Skeletal muscle cell (primary cell): ENCODE measurements at regions not wholly inside any gene's neighbourhood (a gene's known extent, or its start where the extent isn't known, plus 50 kb on each side); places are given as distances from the start of the nearest gene placed in this dataset.

ENCODE experiments used
- DNase-seq: peaks from one replicate; pipeline ENCODE4 v3.0.0-alpha.2; 2010; ENCODE audit warnings: low read depth
- H3K4me3 ChIP-seq: 2 replicates; pipeline ENCODE4 v1.5.1; 2011; ENCODE audit warnings: low read depth, mild to moderate bottlenecking, control low read depth, low read length, moderate library complexity

DNA sequence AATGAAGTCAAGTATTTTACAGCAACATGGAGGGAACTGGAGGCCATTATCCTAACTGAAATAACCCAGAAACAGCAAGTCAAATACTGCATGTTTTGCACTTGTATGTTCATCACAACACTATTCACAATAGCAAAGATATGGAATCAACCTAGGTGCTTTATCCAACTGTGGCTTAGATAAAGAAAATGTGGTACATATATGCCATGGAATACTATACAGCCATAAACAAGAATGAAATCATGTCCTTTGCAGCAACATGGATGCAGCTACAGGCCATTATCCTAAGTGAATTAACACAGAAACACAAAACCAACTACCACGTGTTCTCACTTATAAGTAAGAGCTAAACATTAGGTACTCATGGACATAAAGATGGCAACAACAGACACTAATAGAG lies 91.5 kb upstream of the E2F3 start:
- DNase-seq, result no peak
- no peak overlapping the region for H3K4me3 ChIP-seq

DNA sequence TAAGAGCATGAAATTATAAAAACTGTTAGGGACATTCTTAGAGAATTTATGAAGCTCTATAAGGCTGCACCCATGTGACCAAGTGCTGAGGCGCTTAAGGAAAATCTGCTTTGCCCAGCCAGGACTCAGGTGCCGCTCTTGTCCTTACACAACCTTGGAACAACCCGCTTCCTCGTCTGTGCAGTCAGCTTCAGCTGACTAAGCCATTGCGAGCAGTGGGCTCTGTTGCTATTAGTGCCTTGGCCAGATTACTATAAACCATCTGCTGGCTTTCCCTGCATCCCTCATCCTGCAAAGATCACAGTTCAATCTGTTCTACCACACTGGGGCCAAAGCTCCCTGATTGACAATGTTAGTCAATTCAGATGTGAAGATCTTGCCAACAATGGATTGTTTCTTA lies 89.1 kb upstream of the E2F3 start:
- no peak for DNase-seq
- no peak overlapping the region for H3K4me3 ChIP-seq

DNA sequence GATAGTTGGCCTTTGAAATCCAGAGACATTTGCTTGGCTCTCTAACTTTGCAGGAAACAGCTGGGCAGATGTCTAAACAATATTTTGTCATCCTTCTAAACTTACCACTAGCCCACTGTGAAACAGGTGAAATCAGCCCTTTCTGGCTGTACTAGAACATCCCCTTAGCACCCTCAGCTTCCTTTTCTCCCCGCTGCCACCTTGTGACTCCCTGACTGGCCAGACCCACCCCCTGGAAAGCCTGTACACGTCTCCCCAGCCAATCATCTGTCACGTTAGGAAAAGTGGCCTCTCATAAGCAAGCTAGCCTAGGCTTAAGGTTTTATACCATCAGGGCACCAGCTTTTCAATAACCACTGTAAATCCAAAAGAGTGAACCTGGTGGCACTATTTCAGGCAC lies 88.6 kb upstream of the E2F3 start:
- DNase-seq, result no peak
- H3K4me3 ChIP-seq, result no peak overlapping the region

- H3K4me3 ChIP-seq, result no peak overlapping the region
- DNase-seq, result no peak
These were observed 87.6 kb upstream of the E2F3 start for GRCh38 chr6:20313960-20314530.

DNA sequence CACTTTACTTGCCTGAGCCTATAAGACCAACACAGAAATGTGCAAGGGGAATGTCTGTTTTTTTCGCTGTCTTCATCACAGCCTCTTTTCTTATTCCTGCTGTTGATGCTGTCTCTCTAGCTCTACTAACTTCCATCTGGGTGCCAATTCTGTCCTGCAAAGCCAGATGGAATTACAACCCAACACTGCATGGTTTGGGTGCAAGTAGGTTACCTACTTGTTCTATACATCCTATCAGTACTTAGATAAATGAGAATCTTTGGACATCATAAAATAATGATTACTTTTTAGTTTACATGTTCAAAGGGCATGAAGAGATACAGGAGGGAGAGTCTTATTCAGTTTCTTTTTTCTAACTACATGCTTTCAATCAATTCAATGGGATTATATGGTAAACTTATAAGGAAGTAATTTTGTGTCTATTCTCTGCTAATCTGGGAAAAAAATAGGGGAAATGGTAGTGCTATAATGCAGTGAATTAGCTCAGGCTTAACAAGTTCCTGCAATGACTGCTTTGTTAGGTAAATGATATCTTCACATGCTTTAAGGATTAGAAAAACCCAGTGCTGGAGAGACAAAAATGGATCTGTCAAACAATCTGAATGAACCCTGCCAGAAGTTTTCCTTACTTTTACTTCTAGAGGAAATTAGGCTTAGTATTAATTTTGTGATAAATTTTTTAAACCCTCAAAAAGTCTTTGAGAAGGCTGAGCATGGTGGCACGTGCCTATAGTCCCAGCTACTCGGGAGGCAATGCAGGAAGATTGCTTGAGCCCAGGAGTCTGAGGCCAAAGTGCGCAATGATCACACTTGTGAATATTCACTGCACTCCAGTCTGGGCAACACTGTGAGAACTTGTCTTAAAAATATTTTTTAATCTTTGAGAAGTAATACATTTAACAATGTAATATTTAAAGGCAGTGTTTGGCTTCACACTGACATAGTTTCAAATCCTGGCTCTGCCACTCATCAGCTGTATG lies 86.5 kb upstream of the E2F3 start:
- no peak overlapping the region for H3K4me3 ChIP-seq
- DNase-seq, result no peak

DNA sequence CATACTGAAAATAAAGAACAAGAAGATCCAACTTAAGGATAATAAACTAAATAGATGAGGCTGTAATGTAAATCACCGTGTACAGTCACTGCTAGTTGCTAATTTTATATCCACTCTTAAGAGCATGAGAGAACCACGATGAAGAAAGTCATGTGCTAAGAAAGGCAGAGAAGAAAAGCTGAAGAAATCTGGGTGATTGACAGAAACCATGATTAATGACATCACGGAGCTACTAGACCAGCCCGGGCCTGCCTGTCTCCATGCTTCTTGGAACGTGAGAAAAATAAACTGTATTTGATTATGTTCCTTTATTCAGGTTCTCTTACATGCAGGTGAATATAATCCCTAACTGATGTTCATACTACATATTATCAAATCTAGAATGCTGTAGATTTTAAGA lies 84.2 kb upstream of the E2F3 start:
- no peak for DNase-seq
- no peak overlapping the region for H3K4me3 ChIP-seq

GRCh38 chr6:20318851-20319387 lies 82.8 kb upstream of the E2F3 start:
- no peak for DNase-seq
- no peak overlapping the region for H3K4me3 ChIP-seq

DNA sequence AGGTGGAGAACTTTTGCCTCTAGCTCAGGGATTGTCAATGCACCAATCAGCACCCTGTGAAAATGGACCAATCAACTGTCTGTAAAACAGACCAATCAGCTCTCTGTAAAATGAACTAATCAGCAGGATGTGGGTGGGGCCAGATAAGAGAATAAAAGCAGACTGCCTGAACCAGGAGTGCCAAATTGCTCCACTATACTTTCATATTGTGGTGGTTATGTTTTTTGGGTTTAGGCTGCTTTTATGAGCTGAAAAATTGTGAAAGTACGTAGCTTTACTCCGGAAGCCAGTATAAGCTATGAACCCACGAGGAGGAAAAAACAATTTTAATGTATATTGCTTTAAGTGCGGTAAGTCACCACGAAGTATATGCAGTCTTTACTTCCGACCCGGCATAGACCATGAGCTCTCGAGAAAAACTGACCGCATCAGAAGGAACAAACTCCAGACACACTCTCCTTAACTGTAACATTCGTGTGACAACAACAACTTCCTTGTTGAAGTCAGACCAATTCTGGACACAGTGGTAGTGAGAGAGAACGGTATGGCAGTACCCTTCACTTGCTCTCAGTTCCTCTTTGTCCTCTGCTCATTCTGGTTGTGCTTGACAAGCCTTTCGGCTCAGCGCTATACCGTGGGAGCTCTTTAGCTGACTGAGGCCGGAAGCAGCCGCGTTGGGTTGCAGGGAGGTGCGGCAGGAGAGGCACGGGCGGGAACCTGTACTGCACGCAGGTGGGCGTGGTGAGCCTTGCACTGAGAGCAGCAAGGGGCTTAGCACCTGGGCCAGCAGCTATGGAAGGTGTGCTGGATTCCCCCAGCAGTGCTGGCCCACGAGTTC lies 81.9 kb upstream of the E2F3 start:
- H3K4me3 ChIP-seq, result no peak overlapping the region

GRCh38 chr6:20325641-20326421 lies 75.8 kb upstream of the E2F3 start:
- DNase-seq, result no peak
- no peak overlapping the region for H3K4me3 ChIP-seq

More for the DNA sequence above, 81.9 kb upstream of the E2F3 start:
- no peak for DNase-seq

DNA sequence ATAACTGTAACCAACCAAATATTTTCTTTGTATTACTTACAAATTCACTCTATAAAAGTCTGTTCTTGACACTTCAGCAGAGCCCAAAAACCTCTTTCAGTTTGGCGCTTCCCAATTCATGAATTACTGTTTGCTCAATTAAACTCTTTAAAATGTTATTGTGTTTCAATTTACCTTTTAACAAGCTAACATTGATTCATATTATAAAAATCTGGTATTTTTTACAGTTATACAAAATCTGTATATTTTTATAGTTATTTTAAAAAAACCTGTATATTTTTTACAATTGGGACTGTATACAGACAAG lies 75.3 kb upstream of the E2F3 start:
- H3K4me3 ChIP-seq, result no peak overlapping the region
- DNase-seq, result no peak

DNA sequence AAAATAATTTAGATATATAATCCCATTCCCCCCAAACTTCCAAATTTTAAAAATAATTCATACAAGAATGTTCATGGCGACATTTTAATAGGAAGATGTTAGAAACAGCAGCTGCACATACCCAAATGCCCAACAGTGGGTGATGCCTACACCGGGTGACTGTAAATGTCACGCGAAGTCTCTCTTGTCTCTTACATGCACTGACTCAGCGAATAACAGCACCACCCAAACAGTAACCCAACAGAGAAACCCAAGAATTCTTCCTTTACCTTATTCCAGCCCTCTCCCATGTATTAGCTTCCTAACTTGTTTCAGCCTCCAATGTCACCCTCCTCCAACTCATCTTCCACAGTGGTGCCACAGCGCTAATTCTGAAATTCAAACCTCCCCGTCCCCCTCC lies 74.5 kb upstream of the E2F3 start:
- DNase-seq, result no peak
- no peak overlapping the region for H3K4me3 ChIP-seq

DNA sequence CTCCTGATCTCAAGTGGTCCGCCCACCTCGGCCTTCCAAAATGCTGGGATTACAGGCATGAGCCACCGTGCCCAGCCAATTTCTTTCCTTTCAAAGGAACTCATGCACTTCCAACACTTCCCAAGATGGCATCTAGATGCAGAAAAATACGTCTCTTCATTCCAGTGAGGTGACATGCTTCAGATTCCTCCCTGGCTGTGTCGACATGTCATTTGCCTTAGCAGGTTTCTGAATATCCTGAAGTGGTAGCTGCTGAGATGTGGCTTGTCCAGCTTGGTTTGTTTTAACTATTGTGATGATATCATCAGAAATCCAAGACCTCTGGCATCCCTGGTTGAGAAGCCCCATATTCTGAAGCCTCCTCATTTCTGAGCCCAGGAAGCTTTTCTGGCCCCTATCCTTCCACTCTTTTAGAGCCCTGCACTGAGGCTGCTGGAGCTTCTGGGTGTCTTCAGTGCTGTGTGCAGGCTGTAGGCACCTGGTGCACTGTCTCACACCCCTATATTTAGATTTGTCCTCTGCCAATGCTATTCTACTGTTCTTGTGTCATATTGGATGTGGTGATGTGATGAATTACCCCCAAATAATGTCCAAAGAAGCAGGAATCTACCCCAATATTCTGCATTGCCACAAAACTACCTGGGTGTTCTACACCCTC lies 73.3 kb upstream of the E2F3 start:
- no peak for DNase-seq
- no peak overlapping the region for H3K4me3 ChIP-seq

DNA sequence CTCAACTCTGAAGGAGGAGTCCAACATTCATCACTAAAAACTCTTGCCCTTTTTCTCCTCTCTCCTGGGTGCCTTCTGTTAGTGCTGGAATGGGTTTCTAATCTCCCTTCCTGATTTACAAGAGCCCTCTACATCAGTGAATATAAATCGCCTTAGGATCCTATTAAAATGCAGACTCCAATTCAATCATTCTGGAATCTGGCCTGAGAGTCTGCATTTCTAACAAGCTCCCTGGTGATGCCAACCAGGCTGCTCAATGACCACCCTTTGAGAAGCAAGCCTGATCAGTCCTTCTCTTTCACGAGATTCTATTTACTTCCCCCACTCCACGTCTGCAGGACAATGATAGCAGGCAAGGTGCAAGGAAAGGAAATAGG lies 72.8 kb upstream of the E2F3 start:
- DNase-seq, result no peak
- H3K4me3 ChIP-seq, result no peak overlapping the region

- DNase-seq, result no peak
- H3K4me3 ChIP-seq, result no peak overlapping the region
These were observed 70.6 kb upstream of the E2F3 start for GRCh38 chr6:20331042-20331441.

DNA sequence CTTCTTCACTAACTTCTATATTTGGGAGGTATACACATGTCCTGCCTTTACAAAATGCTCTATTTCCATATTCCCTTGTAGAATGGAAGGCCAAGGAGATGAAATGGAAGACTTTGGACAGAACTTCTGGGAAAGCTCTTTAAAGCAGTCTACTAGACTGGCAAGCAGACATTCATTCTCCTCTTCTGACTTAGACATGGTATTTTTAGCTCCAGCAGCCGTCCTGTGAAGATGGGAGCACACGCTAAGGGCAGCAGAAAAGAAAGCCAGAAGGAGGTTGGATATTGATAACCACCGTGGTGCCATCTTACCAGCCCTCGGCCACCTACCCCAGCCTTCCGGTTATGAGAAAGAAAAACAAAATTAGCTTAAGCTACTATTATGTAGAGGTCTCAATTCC lies 70.1 kb upstream of the E2F3 start:
- H3K4me3 ChIP-seq, result no peak overlapping the region
- DNase-seq, result no peak

GRCh38 chr6:20332441-20333006 lies 69.2 kb upstream of the E2F3 start:
- no peak for DNase-seq

DNA sequence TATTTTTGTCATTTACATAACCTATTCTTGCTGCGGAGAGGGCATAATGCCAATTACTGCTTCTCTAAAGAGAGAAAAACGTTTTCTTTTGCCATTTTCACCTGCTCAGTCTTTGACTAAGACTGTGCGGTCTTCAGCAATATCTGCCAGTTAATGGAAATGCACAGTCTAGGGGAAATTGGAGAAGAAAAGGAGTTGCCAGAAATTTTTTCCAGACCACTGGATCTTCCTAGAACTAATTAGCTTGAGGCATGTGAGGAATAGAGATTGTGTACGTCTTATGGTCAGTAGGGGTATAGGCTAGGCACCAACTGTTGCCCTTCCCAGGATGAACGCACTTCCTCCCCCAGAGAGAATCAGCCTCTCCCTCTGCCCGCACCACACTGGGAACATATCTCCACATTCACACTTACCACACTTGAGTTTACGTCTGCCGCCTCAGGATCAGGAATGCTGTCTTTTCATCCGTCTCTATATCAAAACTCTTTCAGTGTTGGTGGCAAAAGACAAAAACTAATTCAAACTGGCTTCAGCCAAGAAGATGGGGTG lies 67.9 kb upstream of the E2F3 start:
- H3K4me3 ChIP-seq, result no peak overlapping the region
- no peak for DNase-seq

More at GRCh38 chr6:20332441-20333006, 69.2 kb upstream of the E2F3 start:
- no peak overlapping the region for H3K4me3 ChIP-seq

- no peak for DNase-seq
- no peak overlapping the region for H3K4me3 ChIP-seq
These were observed 67.3 kb upstream of the E2F3 start for GRCh38 chr6:20334334-20334733.
